Loucy (cell line): ENCODE measurements at regions not wholly inside any gene's neighbourhood (a gene's known extent, or its start where the extent isn't known, plus 50 kb on each side); places are given as distances from the start of the nearest gene placed in this dataset.

Experiments
- CTCF ChIP-seq: fragments of 200-600 bp; sonication (generic); conservative IDR thresholded peaks from 2 replicates; pipeline ENCODE4 v1.5.1; 2014; ENCODE audit warnings: mild to moderate bottlenecking, antibody characterized with exemption, low read length
- EZH2phosphoT487 ChIP-seq: fragments of 200-600 bp; IDR thresholded peaks from 2 replicates; pipeline ENCODE4 v1.6.1; 2018; ENCODE audit warnings: antibody characterized with exemption, mild to moderate bottlenecking, moderate library complexity, borderline replicate concordance

- TF ChIP-seq CTCF: no peak
- TF ChIP-seq EZH2phosphoT487: no peak
Measured at GRCh38 chr6:140779991-140780596, 1352.6 kb upstream of the GJE1 start.
